OCI-LY1 (cell line): ENCODE measurements at regions not wholly inside any gene's neighbourhood (a gene's known extent, or its start where the extent isn't known, plus 50 kb on each side); places are given as distances from the start of the nearest gene placed in this dataset.

Experiments used
- EZH2 ChIP-seq: fragments of 200-600 bp; sonication (generic), shearing (Covaris generic); IDR thresholded peaks from 2 replicates; pipeline ENCODE4 v1.8.0; 2017; ENCODE audit warnings: borderline replicate concordance, mixed run types, mild to moderate bottlenecking, antibody characterized with exemption, low read length, moderate library complexity, mixed read lengths
- TF ChIP-seq, protein P1 (sequence below): fragments of 200-600 bp; sonication (generic), shearing (Covaris generic); IDR thresholded peaks from 2 replicates; pipeline ENCODE4 v1.5.1; 2017; ENCODE audit warnings: mild to moderate bottlenecking, antibody characterized with exemption, low read length, moderate library complexity, mixed read lengths

DNA sequence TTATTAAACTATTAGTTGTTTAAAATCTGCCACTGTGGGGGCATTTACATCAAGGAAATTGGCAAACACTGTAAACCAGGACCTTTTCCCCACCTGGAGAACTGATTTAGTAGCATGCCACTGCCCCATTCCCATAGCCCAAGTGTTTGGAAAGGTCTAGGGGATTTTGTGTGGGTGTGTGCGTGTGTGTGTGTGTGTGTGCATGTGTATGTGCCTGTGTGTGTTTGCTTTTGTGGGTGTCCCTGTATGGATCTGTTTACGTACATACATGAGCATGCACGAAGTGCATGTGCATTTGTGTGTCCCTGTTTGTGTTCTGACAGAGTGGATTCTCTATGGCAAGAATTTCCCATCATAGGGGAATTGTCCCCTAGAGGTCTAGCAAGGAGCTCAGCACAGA lies 62.7 kb upstream of the LMO1 start:
- TF ChIP-seq, protein P1, sequence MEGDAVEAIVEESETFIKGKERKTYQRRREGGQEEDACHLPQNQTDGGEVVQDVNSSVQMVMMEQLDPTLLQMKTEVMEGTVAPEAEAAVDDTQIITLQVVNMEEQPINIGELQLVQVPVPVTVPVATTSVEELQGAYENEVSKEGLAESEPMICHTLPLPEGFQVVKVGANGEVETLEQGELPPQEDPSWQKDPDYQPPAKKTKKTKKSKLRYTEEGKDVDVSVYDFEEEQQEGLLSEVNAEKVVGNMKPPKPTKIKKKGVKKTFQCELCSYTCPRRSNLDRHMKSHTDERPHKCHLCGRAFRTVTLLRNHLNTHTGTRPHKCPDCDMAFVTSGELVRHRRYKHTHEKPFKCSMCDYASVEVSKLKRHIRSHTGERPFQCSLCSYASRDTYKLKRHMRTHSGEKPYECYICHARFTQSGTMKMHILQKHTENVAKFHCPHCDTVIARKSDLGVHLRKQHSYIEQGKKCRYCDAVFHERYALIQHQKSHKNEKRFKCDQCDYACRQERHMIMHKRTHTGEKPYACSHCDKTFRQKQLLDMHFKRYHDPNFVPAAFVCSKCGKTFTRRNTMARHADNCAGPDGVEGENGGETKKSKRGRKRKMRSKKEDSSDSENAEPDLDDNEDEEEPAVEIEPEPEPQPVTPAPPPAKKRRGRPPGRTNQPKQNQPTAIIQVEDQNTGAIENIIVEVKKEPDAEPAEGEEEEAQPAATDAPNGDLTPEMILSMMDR: no peak
- TF ChIP-seq EZH2: no peak
